GM08714 (cell line): ENCODE measurements at regions not wholly inside any gene's neighbourhood (a gene's known extent, or its start where the extent isn't known, plus 50 kb on each side); places are given as distances from the start of the nearest gene placed in this dataset.
"Not testable (repeated sequence)": the region's sequence is repeated elsewhere in the genome, so short reads cannot be mapped to it uniquely, and the experiment has no call there.

Source experiments
- H3K4me3 ChIP-seq: fragments of 200-500 bp; sonication (Bioruptor generic); 2 replicates; pipeline ENCODE4 v1.5.1; 2014; ENCODE audit warnings: mild to moderate bottlenecking, low read length, inconsistent platforms
- ZNF274 ChIP-seq: IDR thresholded peaks from 2 replicates; pipeline ENCODE4 v1.6.1; 2012; ENCODE audit warnings: mild to moderate bottlenecking, low read depth, low read length

- H3K4me3 ChIP-seq = no peak overlapping the region
- TF ChIP-seq ZNF274 = no peak
Measured at GRCh38 chr22:27073601-27074425, 416.4 kb downstream of the MIAT start.

DNA sequence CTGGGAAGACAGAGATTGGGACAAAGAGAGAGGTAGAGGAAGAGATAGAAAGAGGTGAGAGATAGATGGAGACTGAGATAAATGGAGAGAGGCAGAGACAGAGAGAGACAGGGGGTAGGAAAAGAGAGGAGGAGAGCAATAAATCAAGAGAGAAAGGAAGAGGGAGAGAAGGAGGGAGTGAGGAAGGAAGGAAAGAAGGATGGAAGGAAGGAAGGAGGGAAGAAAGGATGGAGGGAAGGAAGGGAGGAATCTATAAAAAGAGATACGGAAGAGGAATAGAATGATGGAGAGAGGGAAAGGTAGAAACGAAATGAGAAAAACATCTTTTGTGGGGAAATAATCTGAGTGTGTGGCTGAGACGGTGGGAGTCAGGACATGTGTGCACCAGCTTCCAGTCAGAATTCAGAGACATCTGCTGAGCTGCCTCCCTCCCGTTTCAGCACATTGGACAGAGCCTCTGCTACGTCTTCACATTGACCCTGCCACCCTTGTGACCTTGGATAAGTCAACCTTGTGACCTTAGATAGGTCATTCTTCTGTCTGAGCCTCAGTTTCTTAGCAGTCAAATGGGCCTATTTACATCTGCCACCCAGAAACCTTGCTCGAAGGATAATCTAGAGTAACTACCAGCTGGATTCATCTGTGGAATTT is 417.8 kb downstream of the MIAT start:
- no peak for TF ChIP-seq ZNF274
- H3K4me3 ChIP-seq = no peak overlapping the region

DNA sequence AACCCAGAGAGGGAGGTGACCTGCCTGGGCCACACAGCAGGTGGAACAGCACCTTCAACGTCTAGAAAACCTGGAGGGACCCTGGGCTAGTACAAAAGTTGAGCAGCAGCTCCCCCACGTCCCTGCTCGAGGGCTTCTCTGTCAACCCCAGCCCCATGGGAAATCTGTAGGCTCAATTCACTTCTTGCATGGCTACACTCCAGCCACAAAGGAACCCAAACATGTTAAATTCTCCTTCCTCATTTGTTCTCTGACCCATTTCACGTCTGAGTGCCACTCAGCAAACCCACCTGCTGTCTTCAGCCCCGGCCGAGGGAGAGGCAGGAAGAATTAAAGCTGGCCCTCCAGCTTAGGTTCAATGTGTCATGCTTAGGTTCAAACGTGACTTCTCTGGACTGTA is 418.5 kb downstream of the MIAT start:
- no peak overlapping the region for H3K4me3 ChIP-seq
- no peak for TF ChIP-seq ZNF274

- H3K4me3 ChIP-seq = not testable (repeated sequence)
Measured at GRCh38 chr22:27078064-27078463, 420.7 kb downstream of the MIAT start.

GRCh38 chr22:27080036-27080578 is 422.7 kb downstream of the MIAT start:
- no peak for TF ChIP-seq ZNF274
- H3K4me3 ChIP-seq = no peak overlapping the region

DNA sequence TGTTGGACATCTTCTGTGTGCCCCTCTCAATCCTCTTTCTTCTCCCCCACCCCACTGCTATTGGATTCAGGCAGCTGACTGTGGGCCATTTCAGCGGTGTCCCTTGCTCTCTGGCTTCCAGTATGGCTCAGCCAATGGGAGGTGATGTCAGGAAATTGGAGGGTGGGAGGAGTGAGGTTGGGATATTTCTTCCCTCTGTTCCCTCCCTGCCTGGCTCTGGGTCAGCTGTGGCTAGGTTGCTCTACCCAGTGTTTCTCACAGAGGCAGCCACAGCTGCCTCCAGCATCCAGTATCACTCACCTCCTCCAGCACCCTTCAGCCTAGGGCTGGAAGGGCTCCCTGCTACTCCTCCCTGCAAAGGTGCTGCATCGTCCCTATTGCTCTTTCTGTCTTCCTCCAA is 423.5 kb downstream of the MIAT start:
- H3K4me3 ChIP-seq = no peak overlapping the region
- no peak for TF ChIP-seq ZNF274

GRCh38 chr22:27083610-27084009 is 426.2 kb downstream of the MIAT start:
- H3K4me3 ChIP-seq = no peak overlapping the region
- TF ChIP-seq ZNF274 = no peak

DNA sequence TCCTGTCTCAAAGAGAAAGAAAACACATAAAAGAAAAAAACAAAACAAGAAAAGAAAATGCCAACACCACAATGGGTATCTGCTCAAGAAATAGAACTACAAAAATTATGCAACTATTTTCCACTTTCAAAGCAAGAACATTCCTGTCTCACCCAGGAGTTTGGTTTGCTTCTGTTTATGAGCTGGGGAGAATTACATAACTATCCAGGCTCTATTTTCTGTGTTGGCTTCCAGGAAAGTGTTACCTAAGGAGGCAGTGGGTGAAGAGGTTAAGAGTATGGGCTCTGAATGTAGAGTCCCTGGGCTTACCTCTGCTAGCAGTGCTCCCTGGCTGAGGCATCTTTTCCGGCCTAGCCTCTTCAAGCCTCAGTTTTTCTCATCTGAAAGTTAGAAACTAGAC is 426.7 kb downstream of the MIAT start:
- H3K4me3 ChIP-seq = no peak overlapping the region
- TF ChIP-seq ZNF274 = no peak

DNA sequence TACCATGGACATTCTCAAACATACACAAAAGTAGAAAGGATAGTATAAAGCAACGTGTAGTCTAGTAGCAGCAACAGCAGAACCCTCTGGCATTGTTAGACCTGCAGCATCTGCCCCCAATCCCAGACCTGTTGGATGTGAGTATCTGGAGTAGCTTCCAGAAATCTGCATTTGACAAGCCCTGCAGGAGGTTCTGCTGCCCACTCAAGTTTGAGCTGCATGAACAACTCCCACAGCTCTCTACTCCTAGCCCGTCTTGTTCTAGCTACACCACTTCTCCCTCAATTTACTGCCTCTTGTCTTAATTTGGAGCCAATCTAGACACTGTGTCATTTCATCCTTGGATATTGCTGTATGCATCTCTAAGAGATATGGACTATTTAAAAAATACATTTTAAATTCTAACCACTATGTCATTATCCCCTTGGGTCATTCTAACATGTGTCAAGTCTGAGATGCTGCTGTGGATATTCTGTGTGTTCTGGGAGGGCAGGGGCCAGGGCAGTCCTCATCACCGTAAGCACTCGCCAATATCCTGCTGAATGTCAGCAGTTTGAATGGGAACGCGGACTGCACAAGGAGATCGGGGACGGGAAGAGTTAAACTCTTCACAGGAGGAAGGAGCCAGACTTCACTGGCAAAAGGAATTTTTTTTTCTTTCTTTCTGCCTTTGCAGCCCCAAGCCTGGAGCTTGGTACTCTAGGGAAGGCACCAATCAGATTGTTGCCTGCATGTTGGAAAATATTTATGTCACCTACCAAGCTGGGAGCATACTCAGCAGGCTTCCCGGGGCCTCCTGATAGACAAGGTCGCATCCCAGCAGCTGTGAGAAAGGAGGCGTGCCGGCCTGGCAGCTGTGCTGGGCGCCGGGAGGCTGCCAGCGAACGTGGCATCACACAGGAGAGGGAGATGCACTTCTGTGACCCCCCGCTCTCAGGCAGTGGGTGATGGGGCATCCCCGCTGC is 429.0 kb downstream of the MIAT start:
- H3K4me3 ChIP-seq = no peak overlapping the region
- TF ChIP-seq ZNF274 = no peak

DNA sequence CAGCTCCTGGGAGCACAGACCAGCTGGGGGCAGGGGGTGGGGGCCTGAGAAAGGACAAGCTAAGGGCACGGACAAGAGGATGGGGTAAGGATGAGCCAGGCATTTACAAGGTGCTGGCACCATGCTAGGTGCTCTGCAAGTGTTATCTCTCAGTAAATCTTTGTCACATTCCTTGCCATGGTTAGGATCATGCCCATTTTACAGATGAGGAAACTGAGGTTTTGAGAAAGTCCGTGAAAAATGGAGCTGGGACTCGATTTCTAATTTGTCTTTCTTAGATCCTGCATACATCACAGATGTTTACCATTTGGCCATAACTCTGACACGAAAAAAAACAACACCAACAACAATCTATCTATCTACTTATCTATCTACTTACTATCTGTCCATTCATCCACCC is 429.7 kb downstream of the MIAT start:
- no peak for TF ChIP-seq ZNF274
- H3K4me3 ChIP-seq = no peak overlapping the region

DNA sequence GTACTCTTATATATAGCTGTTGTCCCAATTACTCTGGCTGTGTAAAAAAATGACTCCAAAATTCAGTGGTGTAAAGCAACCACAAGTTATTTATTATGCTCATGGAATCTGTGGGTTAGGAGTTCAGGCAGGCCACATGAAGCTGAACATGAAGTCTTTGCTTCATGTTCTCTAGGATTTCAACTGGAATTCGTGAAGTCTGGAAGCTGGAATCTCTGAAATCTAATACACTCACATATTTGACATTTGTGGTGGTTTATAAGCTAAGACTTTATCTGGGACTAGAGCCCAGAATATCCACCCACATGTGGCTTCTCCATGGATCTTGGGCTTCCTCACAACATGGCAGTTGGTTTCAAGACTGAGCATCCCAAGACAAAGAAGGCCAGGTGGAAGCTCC is 430.6 kb downstream of the MIAT start:
- no peak for TF ChIP-seq ZNF274
- no peak overlapping the region for H3K4me3 ChIP-seq

- no peak for TF ChIP-seq ZNF274
- H3K4me3 ChIP-seq = no peak overlapping the region
Measured at GRCh38 chr22:27089264-27089663, 431.9 kb downstream of the MIAT start.

- TF ChIP-seq ZNF274 = no peak
- H3K4me3 ChIP-seq = no peak overlapping the region
Measured at GRCh38 chr22:27090611-27091011, 433.2 kb downstream of the MIAT start.

GRCh38 chr22:27093422-27093821 is 436.0 kb downstream of the MIAT start:
- no peak for TF ChIP-seq ZNF274
- no peak overlapping the region for H3K4me3 ChIP-seq
